NOMO-1 treated with DMSO at 0.1 percent for 48 hours (cell line): ENCODE measurements at regions not wholly inside any gene's neighbourhood (a gene's known extent, or its start where the extent isn't known, plus 50 kb on each side); places are given as distances from the start of the nearest gene placed in this dataset.

Source experiments
- DNase-seq: peaks from one replicate; lab custom pipeline; 2025; ENCODE audit not compliant: unreplicated experiment; lab: John Stamatoyannopoulos, UW

DNA sequence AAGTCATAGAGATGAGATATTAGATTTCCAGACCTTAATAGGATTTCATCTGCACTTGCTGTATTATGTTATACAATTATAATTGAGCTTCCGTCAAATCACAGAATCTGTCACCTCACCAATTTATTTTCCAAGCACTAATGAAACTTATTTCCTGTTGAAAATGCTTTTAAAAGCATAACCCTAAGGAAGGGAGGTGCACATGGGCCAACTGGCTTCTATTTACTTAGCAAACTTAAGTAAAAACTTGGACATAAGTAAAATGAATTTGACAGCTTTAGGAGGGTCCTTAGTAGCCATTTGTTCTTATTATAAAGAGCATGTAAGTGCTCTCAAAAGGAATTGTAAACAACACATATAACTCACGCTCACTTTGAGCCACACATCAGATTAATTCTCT is 462.2 kb upstream of the TMPO start:
- DNase-seq: no peak

DNA sequence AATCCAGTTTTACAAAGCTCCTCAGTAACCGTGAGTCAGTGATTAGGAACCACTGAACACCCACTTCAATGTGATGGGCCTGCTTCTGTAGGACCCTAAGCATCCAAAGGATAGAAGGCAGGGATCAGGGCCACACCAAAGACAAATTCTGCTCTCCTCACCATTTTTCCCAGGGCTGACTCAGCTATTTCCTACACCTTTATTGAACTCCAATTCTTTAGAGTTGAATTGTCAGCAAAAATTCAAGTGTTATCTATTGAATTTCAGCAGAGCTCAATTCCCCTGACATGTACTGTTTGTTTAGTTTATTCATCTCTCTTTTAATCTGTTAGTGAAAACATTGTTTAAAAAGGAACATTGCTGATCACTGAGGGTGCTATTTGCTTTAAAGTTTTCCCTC is 457.7 kb upstream of the TMPO start:
- no peak for DNase-seq

DNA sequence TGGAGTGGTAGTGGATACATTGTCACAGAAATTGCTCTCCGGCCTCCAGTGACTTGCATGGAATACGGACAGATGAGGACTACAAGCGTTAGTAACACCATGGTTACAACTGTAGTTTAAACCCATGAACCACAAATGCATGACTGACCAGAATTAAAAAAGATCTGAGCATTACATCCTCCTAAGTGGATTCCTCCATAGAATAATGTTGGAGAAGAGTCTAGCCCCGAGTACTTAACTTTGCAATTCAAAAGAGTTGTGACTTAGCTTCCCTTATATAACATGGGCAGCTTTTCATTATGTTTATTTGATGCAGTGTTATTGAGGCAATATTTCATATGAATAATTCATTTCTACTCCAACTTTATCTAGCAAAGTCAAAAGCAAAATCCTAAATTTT is 457.2 kb upstream of the TMPO start:
- no peak for DNase-seq

DNA sequence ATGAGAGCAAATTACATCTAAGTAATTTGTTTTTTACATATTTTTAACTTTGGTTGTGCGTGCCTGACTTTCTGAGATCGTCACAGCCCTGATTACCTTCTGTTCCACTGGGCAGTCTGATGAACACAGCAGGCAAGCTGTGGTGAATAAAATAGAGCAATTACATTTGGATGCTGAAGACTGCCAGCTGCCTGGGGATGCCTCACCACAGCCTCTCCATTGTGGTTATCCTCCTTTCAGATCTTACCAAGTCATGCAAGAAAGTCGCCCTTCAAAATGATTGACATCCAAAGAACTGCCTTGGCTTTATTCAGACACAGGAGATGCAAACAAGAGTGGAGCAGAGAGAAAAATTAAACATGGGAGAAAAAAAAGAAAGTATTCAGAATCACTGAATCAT is 456.6 kb upstream of the TMPO start:
- DNase-seq: no peak

DNA sequence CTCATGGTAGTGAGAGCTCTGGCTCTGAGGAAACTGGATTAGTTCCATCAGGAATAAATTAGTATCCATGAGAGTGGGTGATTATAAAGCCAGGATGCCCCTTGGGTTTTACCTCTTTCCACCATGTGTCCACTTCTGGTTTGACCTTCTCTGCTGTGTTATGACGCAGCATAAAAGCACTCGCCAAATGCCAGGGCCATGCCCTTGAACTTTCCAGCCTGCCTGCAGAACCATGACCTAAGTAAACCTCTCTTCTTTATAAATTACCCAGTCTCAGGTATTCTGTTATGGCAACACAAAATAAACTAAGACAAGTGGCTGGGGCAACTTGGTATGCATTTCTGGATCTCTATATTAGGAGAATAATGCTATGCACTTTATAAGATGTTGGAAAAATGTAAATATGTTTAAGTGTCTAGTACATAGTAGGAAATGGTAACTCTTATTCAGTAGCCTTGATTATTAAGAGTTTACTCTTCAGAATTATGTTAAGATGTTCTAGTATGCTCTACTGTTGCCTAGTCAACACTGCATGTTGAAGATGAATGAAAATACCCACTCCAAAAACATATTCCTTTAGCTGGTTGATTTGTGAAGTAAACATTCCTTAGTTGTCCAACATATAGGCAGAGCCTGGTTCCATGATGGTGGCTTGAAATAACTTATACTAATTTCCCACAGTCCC is 455.6 kb upstream of the TMPO start:
- DNase-seq: no peak

DNA sequence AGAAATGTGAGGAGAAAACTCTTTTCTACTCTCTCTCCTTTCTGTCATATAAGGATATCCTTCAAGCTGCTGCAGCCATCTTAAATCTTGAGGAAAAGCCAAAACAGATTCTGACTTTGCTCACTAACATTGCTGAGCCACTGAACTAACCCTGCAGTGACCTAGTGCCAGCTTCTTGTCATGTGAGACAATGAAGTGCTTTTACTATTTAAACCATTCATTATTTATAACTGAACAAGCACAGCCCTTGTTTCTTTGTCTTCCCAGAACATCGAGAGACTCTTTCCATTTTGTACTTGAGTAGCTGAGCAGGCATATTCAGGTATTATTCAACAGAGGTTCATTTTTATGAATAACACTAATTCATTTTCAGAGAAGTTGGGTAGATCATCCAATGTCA is 455.0 kb upstream of the TMPO start:
- DNase-seq: no peak

DNA sequence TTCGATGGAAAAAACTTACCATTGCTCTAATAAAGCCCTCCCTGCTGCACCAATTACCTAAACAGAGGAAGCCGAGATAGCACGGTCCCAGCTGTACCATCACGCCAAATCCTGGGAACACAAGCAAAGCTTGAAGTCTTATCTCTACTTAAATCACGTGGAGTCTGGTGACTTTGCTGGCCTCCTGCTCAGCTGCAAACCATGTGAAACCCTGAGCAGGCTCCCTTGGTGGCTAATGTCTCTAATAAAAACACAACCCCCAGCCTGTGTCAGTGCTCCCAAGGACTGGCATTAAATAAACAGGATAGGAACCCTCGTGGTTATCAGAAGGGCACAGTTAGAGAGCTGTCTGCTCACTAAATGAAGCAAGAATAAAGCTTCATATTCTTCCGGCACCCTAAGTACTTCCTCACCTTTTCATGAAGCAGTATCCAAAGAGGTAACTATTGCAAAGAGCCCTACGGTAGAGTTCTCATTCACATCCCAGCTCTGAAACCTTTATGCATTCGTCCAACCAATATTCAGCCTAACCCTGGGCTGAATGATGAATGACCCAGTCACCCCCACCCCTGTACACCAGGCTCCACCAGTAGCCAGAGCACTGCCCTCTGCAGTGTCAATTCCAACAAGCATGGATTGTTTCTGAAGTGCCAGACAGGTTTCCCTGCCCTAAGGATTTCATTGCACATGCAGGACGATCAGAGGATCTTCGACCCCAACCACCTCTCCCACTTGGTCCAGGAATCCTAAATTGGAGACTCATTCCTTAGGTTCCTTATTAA is 452.7 kb upstream of the TMPO start:
- no peak for DNase-seq

DNA sequence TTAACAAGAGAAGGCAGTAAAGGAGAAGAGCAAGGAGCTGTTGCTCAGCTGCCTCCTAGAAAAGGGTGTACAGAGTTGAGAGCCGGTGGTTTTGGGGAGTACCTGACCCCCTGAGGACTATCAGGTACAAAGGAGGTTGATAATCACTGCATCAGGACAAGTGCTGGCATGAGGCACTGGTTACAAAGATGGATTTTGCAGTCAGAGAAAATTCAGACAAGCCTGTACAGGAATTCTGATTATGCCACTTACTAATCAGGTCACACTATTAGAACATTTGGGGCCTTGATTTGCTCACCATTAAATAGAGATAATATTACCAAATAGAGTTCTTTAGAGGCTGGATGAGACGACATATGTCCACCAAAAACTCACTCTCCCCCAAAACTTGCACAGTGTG is 450.9 kb upstream of the TMPO start:
- DNase-seq: no peak

DNA sequence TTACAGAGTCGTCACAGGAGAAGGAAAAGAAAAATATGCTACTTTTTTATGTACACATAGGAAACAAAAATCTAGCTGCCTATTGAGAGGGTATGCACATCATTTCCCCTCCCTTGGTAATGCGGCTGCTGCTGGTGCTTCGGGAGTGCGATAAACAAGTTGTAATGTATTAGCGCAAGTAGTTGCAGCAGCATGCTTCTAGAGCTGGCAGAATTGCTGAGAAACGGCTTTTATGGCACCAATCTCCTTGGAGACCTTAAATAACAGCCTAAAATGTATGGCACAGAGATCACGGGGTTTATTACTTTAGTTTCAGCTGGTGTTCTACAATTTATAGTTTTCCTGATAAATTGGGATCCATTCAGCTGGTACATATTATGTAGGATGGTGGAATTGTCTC is 447.6 kb upstream of the TMPO start:
- no peak for DNase-seq

DNA sequence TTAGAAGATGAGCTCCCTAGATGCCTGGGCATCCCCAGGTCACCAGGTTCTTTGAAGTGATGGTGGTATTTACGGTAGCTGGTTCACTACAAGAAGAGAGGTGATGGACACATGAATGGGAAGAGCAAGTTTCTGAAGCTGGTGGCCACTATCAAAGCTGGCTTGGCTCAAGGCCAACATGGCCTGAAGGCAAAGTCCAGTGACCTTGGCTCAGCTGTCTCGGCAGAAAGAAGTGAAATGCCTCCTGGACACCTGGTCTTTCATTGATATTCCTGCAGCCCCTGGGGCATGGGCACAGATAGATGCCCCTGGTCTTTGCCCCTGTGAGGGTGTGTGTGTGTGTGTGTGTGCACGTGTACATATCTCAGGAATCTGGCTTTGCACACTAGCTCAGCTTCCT is 441.8 kb upstream of the TMPO start:
- no peak for DNase-seq

DNA sequence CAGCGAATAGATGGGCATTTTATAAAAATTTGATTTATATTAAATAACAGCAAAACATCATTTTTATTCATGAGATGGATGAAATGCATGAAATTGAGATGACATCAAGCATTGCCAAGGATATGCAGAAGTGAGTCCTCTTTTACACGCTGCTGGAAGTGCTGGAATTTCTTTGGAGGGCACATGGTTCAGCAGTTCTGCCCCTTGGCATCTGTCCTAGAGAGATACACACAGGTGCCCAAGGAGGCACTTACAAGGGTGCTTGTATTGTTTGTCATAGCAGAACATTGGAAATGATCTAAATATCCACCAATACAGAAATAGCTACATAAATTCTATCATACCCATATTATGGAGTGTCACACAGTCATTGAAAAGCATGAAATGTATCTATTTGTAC is 441.1 kb upstream of the TMPO start:
- no peak for DNase-seq

DNA sequence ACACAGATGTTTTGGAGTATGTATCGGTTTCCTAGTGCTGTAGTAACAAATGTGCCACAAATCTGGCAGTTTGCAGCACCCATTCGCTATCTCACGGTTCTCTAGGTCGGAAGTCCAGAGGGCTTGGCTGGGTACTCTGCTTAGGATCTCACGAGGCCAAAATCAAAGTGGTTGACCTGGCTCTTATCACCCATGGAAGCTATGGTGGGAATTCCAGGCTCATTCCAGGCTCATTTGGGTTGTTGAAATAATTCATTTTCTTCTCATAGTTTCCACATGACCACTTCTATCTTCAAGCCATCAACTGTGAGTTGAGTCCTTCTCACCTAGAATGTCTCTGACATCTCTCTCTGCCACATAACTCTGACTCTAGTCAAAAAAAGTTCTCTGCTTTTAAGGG is 431.0 kb upstream of the TMPO start:
- no peak for DNase-seq

DNA sequence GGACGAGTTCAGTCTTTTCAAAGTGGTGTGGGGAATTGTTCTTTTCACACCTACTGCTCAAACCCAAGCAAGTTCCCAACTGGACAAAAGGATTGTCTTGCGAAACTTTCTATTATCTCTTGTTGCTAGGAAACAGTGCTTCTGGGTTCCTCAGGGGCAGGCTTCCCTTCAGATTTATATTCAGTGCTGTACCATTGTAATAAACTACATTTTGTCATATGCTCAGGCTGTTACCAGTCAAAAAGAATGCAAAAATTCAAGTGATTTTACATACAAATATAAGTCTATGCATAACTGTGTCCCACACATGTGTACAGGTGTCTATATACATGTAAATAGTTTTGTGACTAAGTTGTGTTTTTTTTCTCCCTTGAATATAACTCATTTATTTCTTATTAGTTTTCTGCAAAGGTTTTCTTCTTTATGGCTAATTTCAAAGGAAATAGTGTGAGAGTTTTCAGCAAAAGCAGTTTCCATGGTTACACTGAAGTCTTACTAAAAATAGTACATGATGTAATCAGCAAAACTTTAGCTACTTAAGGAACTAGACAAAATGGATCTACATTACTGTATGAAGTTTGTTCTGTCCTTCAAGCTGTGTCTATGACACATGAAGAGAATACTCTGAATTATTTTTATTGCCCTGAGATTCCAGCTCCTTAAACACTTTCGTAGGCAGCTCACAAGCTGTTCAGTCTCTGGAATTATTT is 430.2 kb upstream of the TMPO start:
- no peak for DNase-seq

DNA sequence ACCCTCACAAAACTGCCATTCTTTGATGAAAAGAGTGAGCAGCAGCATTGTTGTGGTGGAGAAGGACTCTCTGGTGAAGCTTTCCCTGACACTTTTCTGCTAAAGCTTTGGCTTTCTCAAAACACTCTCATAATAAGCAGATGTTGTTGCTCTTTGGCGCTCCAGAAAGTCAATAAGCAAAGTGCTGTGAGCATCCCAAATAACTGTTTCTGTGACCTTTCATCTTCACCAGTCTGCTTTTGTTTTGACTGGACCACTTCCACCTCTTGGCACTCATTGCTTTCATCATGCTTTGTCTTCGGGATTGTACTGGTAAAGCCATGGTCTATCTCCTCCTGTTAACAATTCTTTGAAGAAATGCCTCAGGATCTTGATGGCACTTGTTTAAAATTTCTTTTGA is 424.7 kb upstream of the TMPO start:
- DNase-seq: no peak

DNA sequence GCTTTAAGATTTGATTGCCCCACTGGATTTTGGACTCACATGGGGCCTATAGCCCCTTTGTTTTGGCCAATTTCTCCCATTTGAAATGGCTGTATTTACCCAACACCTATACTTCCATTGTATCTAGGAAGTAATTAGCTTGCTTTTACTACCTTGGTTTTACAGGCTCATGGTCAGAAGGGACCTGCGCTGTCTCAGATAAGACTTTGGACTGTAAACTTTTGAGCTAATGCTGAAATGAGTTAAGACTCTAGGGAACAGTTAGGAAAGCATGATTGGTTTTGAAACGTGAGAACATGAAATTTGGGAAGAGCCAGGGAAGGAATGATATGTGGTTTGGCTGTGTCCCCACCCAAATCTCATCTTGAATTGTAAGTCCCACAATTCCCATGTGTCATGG is 419.0 kb upstream of the TMPO start:
- no peak for DNase-seq

DNA sequence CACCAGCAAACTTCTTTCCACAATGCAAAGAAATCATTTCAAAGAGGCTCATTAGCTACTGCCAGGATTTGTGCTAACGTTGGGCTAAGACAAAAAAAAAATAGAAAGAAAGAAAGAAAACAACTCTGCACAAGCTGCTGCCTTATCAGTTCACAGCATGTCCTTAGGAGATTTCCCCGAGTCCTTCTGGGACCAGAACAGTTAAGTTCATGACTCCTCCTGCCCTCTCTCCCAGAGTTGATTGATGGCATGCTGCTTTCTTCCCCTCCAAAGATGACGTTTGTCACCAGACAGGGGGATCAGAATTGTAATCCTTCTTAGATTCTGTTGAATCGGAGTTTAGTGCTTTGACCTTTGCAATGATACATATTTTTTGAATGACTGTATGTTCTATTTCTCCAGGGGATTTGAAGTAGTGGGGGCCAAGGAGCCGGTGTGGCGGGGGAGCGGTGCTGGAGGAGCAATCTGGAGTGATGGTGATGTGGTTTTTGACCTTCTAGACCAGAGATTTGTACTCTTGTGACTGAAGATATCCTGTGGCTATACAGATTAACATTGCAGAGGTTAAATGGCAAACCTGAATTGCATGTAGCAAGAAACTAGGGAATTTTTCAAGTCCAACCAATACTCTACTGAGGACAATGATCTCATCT is 409.2 kb upstream of the TMPO start:
- no peak for DNase-seq

DNA sequence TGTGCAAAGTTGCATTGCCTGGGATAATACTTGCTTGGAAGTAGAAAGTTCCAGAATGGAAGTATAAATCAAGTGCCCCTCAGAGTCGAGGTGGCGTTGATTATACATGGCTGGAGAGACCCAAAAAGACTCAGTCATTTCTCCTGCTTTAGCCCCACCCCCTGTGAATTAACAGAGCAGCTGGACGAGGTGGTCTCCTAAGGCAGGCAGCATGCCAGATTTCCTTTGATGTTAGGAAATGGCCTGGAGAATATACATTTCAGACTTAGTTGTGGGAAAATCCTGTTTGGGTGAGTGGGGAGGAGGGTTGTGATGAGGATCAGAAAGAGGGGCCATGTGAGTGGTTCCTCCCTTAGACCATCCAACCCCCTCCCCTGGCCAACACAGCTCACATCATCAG is 406.1 kb upstream of the TMPO start:
- DNase-seq: no peak

DNA sequence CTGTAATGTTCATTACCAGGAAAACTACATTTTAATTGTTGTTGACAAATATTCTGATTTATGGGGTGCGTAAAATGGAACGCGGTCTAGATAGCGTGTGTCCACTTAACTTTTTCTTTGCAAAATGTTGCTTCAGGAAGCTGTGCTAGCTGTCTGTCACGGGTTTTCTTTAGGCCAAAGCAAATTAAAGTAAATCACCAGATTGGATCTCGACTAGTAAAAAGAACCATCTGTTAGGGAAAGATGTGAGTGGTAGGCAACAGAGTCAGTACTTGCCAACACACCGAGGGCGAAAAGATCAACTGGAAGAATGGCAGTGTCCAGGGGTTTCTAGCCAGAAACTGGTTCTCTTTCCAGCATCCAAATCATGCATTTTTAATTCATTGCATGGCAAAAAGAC is 404.9 kb upstream of the TMPO start:
- DNase-seq: no peak

DNA sequence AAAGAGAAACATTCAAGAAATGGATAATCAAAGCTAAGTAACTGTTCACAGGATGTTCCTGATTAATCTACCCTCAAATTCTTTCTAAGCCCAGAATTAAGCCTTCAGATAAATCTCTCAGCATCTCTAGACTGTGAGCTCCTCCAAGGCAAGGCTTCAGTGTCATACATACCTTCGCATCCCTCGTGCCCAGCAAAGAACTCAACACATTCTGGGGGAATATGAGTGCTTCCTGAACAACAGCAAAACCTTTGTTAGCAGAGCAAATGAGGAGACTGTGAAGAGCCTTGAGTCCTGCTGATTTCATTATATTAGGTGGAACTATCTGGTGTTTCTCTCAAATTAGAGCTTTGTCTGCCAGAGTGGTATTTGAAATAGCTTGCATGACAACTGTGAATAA is 401.8 kb upstream of the TMPO start:
- DNase-seq: no peak

DNA sequence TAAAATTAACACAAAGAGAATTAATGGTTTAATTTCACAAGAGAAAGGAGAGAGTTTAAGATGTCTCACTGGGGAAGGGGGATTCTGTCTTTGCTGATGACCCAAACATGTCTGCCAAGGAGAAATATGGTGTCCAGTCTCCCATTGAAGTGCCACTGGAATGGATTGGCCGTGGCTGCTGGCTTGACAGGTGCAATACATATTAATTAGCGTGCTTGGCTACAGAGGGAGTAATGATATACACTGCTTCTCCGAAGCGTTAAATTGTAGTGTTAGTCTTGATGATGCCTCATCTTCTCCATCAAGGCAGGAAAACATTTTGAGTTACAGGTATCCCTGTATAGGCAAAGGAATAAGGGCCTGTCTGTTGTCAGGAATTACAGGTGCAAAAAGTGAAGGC is 393.4 kb upstream of the TMPO start:
- no peak for DNase-seq

DNA sequence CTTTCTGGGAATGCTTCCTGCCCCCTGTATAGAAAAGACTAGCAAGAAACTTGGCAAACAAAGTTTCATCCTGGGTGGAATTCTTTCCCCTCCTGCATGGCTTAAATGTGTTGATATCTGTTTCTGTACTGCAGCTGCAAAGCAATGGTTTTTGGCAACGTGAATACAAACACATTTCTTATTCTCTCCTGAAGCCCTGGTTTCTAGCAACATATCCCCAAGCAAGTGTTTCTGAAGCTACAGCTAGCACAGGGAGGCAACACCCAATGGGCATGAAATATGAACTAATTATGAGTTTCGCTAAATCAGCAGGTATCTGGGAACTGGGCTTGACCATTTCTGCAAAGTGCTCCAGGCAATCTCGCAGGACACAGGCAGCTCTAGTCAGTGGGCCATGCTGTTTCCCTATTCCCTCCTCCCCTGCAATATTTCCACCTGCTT is 392.3 kb upstream of the TMPO start:
- DNase-seq: no peak
